ENCODE measurements at regions not wholly inside any gene's neighbourhood (a gene's known extent, or its start where the extent isn't known, plus 50 kb on each side); places are given as distances from the start of the nearest gene placed in this dataset.
A peak's percentile ranks its signal among the peaks of the same experiment; 100 is the strongest.

DNA sequence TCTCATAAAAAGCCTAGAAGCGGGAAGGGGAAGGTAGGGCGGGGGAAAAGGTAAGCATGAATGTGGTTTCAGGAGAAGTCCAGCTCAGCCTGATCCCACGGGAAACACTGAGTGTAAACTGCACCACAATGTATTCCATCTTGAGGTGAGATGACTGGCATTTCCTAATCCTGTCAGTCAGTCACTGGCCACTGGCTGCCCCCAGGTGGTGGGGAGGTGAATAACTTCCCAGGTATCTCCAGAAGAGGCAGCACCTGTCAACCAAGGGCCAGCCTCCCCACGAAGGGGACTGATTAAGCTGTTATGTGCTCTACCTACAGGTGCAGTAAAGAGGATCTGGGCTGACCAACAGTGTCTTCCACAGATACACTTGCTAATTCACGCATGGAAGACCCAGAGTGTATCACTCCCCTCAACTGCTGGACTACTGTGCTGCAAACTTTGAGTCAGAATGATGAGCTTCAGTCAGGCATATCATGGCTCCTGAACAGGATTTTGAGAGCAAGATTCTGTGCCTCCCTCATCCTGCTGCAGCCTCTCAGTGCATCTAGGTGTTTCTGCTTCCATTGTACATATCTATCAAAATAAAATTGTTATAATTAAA, 108.5 kb upstream of the CCL2 start:
- Histone ChIP-seq H3K79me2 (ENCODE audit: insufficient read depth, low read length) (no peaks in the 10 kb centered on the region), H4K20me1 (ENCODE audit: insufficient read depth, low read length) (no peaks in the 10 kb centered on the region), H3K9me2 (ENCODE audit: low read depth, low read length) (no peaks in the 10 kb centered on the region), H3K4me2 (ENCODE audit: low read length) (no peak overlapping the region), H3K9ac (ENCODE audit: low read length) (no peak overlapping the region), H3K4me1 (ENCODE audit: insufficient read depth, low read length, severe bottlenecking) (no peaks in the 10 kb centered on the region), H3K4me3 (ENCODE audit: low read depth, low read length, poor library complexity, severe bottlenecking) (no peak overlapping the region), H3K36me3 (ENCODE audit: insufficient read depth, low read length) (no peaks in the 10 kb centered on the region), H3F3A (ENCODE audit: insufficient read depth, low read length) (no peaks in the 10 kb centered on the region), H3K9me3 (ENCODE audit: low read length) (no peaks in the 10 kb centered on the region), H3K27me3 (ENCODE audit: insufficient read depth, low read length) (no peaks in the 10 kb centered on the region), H3K27ac (ENCODE audit: low read depth, low read length, poor library complexity, severe bottlenecking) (no peak overlapping the region), H2AFZ (ENCODE audit: low read length) (no peak overlapping the region)
- TF ChIP-seq CTCF (IDR thresholded peaks at IDR 0.05; ENCODE audit: low read length) (peak; percentile 81), EZH2 (IDR thresholded peaks at IDR 0.05; ENCODE audit: borderline replicate concordance, low read length) (no peak)

GRCh38 chr17:34151102-34151501, 104.0 kb upstream of the CCL2 start:
- Histone ChIP-seq H3K9me2 (ENCODE audit: low read depth, low read length) (no peaks in the 10 kb centered on the region), H3K9ac (ENCODE audit: low read length) (no peak overlapping the region), H3K4me1 (ENCODE audit: insufficient read depth, low read length, severe bottlenecking) (no peaks in the 10 kb centered on the region), H3K9me3 (ENCODE audit: low read length) (no peaks in the 10 kb centered on the region), H2AFZ (ENCODE audit: low read length) (no peak overlapping the region), H3K4me2 (ENCODE audit: low read length) (no peak overlapping the region), H3K4me3 (ENCODE audit: low read depth, low read length, poor library complexity, severe bottlenecking) (no peak overlapping the region), H3F3A (ENCODE audit: insufficient read depth, low read length) (no peaks in the 10 kb centered on the region), H3K27me3 (ENCODE audit: insufficient read depth, low read length) (no peaks in the 10 kb centered on the region), H4K20me1 (ENCODE audit: insufficient read depth, low read length) (no peaks in the 10 kb centered on the region), H3K79me2 (ENCODE audit: insufficient read depth, low read length) (no peaks in the 10 kb centered on the region), H3K27ac (ENCODE audit: low read depth, low read length, poor library complexity, severe bottlenecking) (no peak overlapping the region), H3K36me3 (ENCODE audit: insufficient read depth, low read length) (no peaks in the 10 kb centered on the region)
- no peak for TF ChIP-seq EZH2 (IDR thresholded peaks at IDR 0.05; ENCODE audit: borderline replicate concordance, low read length)
- no peak for TF ChIP-seq CTCF (IDR thresholded peaks at IDR 0.05; ENCODE audit: low read length)

- H3K27ac ChIP-seq (ENCODE audit: low read depth, low read length, poor library complexity, severe bottlenecking): no peak overlapping the region
- TF ChIP-seq CTCF (IDR thresholded peaks at IDR 0.05; ENCODE audit: low read length) (no peak), EZH2 (IDR thresholded peaks at IDR 0.05; ENCODE audit: borderline replicate concordance, low read length) (no peak)
- no peak overlapping the region for H2AFZ ChIP-seq (ENCODE audit: low read length)
- no peaks in the 10 kb centered on the region for H4K20me1 ChIP-seq (ENCODE audit: insufficient read depth, low read length)
- H3K9me3 ChIP-seq (ENCODE audit: low read length): no peaks in the 10 kb centered on the region
- no peak overlapping the region for H3K4me2 ChIP-seq (ENCODE audit: low read length)
- H3K9ac ChIP-seq (ENCODE audit: low read length): no peak overlapping the region
- no peaks in the 10 kb centered on the region for H3F3A ChIP-seq (ENCODE audit: insufficient read depth, low read length)
- no peaks in the 10 kb centered on the region for H3K79me2 ChIP-seq (ENCODE audit: insufficient read depth, low read length)
- no peaks in the 10 kb centered on the region for H3K36me3 ChIP-seq (ENCODE audit: insufficient read depth, low read length)
- no peaks in the 10 kb centered on the region for H3K9me2 ChIP-seq (ENCODE audit: low read depth, low read length)
- H3K27me3 ChIP-seq (ENCODE audit: insufficient read depth, low read length): no peaks in the 10 kb centered on the region
- no peak overlapping the region for H3K4me3 ChIP-seq (ENCODE audit: low read depth, low read length, poor library complexity, severe bottlenecking)
- H3K4me1 ChIP-seq (ENCODE audit: insufficient read depth, low read length, severe bottlenecking): no peaks in the 10 kb centered on the region
Observed at GRCh38 chr17:34153991-34154390, 101.1 kb upstream of the CCL2 start.
